H1 (cell line): ENCODE measurements at regions not wholly inside any gene's neighbourhood (a gene's known extent, or its start where the extent isn't known, plus 50 kb on each side); places are given as distances from the start of the nearest gene placed in this dataset.

Experiments
- CEBPB ChIP-seq: IDR thresholded peaks from 2 replicates; pipeline ENCODE4 v1.6.1; 2012; ENCODE audit warnings: low read depth, low read length
- CHD1 ChIP-seq: IDR thresholded peaks from 2 replicates; pipeline ENCODE4 v1.6.1; 2012; ENCODE audit warnings: low read depth, low read length, improper control_type of control experiment
- E2F6 ChIP-seq: IDR thresholded peaks from 2 replicates; pipeline ENCODE4 v1.6.1; 2012; ENCODE audit warnings: inconsistent platforms
- GABPA ChIP-seq: IDR thresholded peaks from 2 replicates; pipeline ENCODE4 v1.6.1; 2011; ENCODE audit warnings: mild to moderate bottlenecking, low read length, moderate library complexity, borderline replicate concordance; ENCODE audit not compliant: insufficient read depth
- GTF2F1 ChIP-seq: IDR thresholded peaks from 2 replicates; pipeline ENCODE4 v1.6.1; 2012; ENCODE audit warnings: low read depth, low read length, improper control_type of control experiment, borderline replicate concordance
- JUND ChIP-seq: IDR thresholded peaks from 2 replicates; pipeline ENCODE4 v1.6.1; 2011; ENCODE audit warnings: mild to moderate bottlenecking, improper control_type of control experiment, low read length
- POLR2A ChIP-seq, 2 experiments: IDR thresholded peaks; 1 replicate in 1 of 2; 2 replicates in 1 of 2; pipeline ENCODE4 v1.6.1; 2011; ENCODE audit warnings: low read depth in 2 of 2, low read length in 2 of 2, mild to moderate bottlenecking in 2 of 2; ENCODE audit errors: control extremely low read depth in 1 of 2
- POLR2AphosphoS5 ChIP-seq: IDR thresholded peaks from 2 replicates; pipeline ENCODE4 v1.6.1; 2011; ENCODE audit warnings: low read depth, low read length
- RAD21 ChIP-seq, 2 experiments: IDR thresholded peaks in 1 of 2; conservative IDR thresholded peaks in 1 of 2; 2 replicates each; pipeline ENCODE4 v1.6.1; 2011; ENCODE audit warnings: low read depth in 2 of 2, low read length in 2 of 2, improper control_type of control experiment in 1 of 2, inconsistent platforms in 1 of 2, mild to moderate bottlenecking in 1 of 2, moderate library complexity in 1 of 2
- SP1 ChIP-seq: IDR thresholded peaks from 2 replicates; pipeline ENCODE4 v1.6.1; 2011; ENCODE audit warnings: low read depth, low read length
- ZNF274 ChIP-seq: IDR thresholded peaks from 2 replicates; pipeline ENCODE4 v1.7.0; 2012; ENCODE audit warnings: low read length, borderline replicate concordance; ENCODE audit errors: extremely low read depth
- TF ChIP-seq, protein P1 (sequence below): IDR thresholded peaks from 2 replicates; pipeline ENCODE4 v1.6.1; 2012; ENCODE audit warnings: inconsistent platforms
- TF ChIP-seq, protein P2 (sequence below), 3 experiments: IDR thresholded peaks; 1 replicate in 2 of 3; 2 replicates in 1 of 3; pipeline versions ENCODE4 v1.5.1 to v1.6.1; 2011; ENCODE audit warnings: low read length in 3 of 3, mild to moderate bottlenecking in 3 of 3, inconsistent platforms in 2 of 3, low read depth in 1 of 3, moderate library complexity in 1 of 3; ENCODE audit not compliant: insufficient read depth in 1 of 3; ENCODE audit errors: control extremely low read depth in 1 of 3

GRCh38 chr4:178955614-178956013 is 1513.4 kb upstream of the AGA start:
- TF ChIP-seq, protein P1, sequence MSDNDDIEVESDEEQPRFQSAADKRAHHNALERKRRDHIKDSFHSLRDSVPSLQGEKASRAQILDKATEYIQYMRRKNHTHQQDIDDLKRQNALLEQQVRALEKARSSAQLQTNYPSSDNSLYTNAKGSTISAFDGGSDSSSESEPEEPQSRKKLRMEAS = no peak
- TF ChIP-seq, protein P2, sequence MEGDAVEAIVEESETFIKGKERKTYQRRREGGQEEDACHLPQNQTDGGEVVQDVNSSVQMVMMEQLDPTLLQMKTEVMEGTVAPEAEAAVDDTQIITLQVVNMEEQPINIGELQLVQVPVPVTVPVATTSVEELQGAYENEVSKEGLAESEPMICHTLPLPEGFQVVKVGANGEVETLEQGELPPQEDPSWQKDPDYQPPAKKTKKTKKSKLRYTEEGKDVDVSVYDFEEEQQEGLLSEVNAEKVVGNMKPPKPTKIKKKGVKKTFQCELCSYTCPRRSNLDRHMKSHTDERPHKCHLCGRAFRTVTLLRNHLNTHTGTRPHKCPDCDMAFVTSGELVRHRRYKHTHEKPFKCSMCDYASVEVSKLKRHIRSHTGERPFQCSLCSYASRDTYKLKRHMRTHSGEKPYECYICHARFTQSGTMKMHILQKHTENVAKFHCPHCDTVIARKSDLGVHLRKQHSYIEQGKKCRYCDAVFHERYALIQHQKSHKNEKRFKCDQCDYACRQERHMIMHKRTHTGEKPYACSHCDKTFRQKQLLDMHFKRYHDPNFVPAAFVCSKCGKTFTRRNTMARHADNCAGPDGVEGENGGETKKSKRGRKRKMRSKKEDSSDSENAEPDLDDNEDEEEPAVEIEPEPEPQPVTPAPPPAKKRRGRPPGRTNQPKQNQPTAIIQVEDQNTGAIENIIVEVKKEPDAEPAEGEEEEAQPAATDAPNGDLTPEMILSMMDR (IDR thresholded peaks at IDR 0.05; ENCODE audit: control extremely low read depth in 1 of 3, insufficient read depth in 1 of 3, low read depth in 1 of 3, low read length in 3 of 3) = no peak
- no peak for TF ChIP-seq GABPA
- TF ChIP-seq CEBPB = no peak
- no peak for TF ChIP-seq RAD21 (IDR thresholded peaks at IDR 0.05 in 1 of 2, conservative IDR thresholded peaks at IDR 0.05 in 1 of 2; ENCODE audit: low read depth in 2 of 2, low read length in 2 of 2)
- no peak for TF ChIP-seq POLR2A (IDR thresholded peaks at IDR 0.05; ENCODE audit: control extremely low read depth in 1 of 2, low read depth in 2 of 2, low read length in 2 of 2)
- no peak for TF ChIP-seq ZNF274
- TF ChIP-seq GTF2F1 = no peak
- no peak for TF ChIP-seq SP1
- no peak for TF ChIP-seq E2F6
- no peak for TF ChIP-seq POLR2AphosphoS5
- TF ChIP-seq CHD1 = no peak
- no peak for TF ChIP-seq JUND
